ENCODE measurements at regions not wholly inside any gene's neighbourhood (a gene's known extent, or its start where the extent isn't known, plus 50 kb on each side); places are given as distances from the start of the nearest gene placed in this dataset.

DNA sequence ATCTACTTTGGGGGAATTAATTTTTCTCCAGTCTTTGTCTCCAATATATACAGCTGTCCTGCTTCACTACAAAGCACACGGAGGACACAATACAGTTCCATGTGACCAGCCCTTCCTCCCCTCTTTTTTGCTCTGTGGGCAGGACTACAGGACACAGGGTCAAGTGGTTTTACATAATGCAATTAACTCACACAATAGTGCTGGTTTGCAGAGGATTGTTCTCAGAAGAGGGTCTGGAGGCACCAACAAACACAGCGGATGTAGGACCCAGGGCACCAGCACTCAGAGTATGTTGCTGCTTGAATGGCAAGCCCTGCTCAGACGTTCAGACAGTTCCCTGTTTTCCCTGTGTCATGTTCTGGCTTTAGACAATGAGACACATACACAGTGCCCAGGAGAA, 52.0 kb upstream of the NPTX2 start:
- DNase-seq (ENCODE audit: low read depth in 2 of 2), result no peak

DNA sequence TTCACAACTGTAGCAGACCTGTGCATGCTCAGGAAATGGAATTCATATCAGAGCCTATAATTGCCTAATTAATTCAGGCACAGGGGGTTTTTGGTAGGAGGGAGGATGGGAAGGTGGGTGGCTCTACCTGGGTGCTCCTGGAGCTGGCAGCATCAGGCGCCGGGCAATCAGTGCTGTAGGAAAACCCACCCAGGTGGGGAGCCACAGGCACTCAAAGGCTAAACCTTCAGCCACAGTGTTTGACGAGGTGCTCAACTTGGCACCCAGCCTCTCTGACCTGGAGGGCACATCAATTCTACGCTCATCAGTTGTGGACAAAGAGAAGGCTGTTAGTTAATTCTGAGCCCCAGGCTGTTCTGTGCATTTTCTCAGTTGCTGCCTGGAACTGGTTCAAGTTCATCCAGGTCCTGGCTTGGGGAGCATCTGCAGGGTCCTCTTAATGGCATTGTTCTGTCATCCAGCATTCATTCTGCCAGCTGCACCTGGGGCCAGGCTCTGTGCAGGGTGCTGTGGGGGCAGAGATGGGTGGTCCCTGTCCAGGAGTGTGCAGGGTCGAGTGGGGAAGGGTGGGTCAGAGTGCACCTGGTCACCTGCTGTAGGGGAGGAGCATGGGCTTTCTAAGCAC, 54.1 kb upstream of the NPTX2 start:
- no peak for DNase-seq (ENCODE audit: low read depth in 2 of 2)

DNA sequence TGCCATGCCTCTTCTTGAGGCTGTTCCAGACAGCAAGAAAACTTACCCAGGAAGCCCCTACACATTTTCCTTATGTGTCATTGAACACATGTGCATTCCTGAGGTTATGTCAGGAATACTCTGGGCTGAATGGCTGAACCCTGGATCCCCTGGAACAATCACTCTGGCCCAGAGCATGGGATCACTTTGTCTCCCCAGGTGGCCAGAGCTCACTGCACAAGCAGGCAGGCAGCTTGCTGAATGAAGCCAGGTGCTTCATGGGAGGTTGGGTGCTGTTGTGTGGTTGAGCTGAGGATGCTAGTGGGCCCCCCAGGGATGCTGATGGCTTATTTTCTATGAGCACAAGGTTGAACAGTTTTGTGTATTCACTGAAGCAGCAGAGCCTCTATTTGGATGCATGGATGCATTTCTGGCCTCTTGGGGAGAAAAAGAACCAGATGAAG, 54.7 kb upstream of the NPTX2 start:
- no peak for DNase-seq (ENCODE audit: low read depth in 2 of 2)

DNA sequence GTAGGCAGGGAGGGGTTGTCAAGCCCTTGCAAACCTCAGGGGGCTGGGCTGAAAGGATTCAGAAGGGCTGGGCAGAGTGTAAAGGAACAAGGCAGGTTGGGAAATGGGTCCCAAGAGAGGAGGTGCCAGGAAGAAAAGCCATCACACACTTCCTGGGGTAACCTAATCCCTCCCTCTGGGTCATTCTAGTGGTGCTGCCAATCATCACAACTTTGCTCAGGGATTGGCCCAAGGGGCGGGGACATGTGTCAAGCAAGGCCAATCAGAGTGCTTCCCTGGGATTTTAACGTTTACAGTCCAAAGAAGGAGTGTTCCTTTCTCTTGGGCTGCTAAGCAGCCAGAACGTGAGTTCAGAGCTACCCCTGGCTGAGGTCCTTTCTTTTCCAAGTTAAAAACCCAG, 57.1 kb upstream of the NPTX2 start:
- DNase-seq (ENCODE audit: low read depth in 2 of 2), result no peak

GRCh38 chr7:98559219-98559618, 57.9 kb upstream of the NPTX2 start:
- no peak for DNase-seq (ENCODE audit: low read depth in 2 of 2)

GRCh38 chr7:98557538-98558031, 59.5 kb upstream of the NPTX2 start:
- no peak for DNase-seq (ENCODE audit: low read depth in 2 of 2)

GRCh38 chr7:98556288-98556687, 60.8 kb upstream of the NPTX2 start:
- DNase-seq (ENCODE audit: low read depth in 2 of 2), result no peak

DNA sequence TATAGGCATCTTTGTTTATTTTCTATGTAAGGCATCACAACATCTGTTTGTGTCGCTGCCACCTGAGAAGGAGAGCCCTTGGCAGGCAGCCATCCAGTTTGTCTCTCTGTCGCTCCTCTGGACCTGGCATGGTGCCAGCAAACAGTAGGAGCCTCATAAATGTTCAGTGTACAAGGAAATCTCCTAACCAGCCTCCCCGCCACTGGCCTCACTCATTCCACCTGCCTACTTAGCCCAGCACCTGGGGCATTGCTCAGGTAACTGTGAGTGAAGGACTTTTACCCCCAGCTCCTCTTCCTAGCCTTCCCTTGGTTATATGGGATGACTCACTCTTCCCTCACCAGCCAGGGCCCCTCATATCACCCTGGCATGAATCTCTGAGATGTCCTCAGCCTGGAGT, 61.7 kb upstream of the NPTX2 start:
- DNase-seq (ENCODE audit: low read depth in 2 of 2), result no peak

DNA sequence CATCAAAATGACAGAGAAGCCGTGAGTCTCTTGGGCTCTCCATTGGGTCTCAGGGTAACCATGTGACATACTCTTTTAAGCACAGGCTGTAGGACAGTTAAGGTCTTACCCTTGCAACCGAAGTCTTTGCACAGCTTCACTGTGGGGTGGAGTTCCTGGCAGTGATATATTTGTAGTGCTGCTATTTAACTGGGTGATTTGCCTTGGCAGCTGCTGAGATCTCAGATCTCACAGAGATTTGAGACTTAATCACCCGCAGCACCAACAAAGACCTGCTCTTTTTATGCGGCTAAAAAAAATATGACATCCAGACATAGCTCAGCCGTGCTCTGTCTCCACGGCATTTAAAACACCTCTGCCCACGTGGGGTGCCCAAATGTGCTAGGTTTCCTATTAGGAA, 63.4 kb upstream of the NPTX2 start:
- DNase-seq (ENCODE audit: low read depth in 2 of 2), result no peak

- DNase-seq (ENCODE audit: low read depth in 2 of 2), result no peak
Observed at GRCh38 chr7:98551611-98552273, 65.3 kb upstream of the NPTX2 start.

DNA sequence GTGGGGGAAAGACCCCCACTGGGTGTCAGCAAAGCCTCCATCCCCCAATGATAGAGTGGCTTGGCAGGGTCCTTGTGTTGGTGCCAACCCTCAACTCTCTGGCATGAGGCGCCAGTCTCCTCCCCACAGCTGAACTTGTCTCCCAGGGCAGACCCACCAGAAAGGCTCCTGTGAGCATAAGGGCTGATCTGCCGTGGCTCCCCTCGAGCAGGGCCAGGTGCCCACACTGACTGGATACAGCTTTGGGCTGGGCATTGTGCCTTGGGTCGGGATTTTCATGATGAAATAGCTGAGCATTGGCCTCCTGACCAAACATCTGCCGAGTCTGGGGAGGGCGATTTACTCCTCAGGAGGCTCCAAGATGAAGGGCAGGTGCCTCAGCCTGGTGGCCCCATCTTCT, 68.1 kb upstream of the NPTX2 start:
- DNase-seq (ENCODE audit: low read depth in 2 of 2), result no peak

- no peak for DNase-seq (ENCODE audit: low read depth in 2 of 2)
Observed at GRCh38 chr7:98548370-98548769, 68.7 kb upstream of the NPTX2 start.

- DNase-seq (ENCODE audit: low read depth in 2 of 2), result no peak
Observed at GRCh38 chr7:98541101-98541500, 76.0 kb upstream of the NPTX2 start.

DNA sequence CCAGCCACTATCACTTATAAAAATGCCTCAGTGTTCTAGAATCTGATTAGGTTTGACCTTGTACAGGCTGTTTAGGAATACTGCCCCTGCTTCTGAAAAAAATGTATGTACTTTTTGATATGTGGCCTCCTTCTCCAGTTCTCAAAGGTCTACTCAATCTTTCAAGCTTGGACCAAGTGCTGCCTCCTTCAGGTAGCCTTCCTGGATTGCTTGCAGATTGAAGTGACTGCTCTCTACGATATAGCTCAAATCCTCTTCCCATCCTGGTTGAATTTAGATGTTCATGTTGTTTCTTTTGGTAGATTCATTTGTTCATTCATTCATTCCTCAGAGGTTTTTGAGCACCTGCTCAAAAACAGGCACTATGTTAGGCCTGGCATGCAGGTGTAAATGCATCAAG, 77.2 kb upstream of the NPTX2 start:
- DNase-seq (ENCODE audit: low read depth in 2 of 2), result no peak

- no peak for DNase-seq (ENCODE audit: low read depth in 2 of 2)
Observed at GRCh38 chr7:98536803-98537202, 80.3 kb upstream of the NPTX2 start.

- DNase-seq (ENCODE audit: low read depth in 2 of 2), result no peak
Observed at GRCh38 chr7:98534493-98534892, 82.6 kb upstream of the NPTX2 start.

DNA sequence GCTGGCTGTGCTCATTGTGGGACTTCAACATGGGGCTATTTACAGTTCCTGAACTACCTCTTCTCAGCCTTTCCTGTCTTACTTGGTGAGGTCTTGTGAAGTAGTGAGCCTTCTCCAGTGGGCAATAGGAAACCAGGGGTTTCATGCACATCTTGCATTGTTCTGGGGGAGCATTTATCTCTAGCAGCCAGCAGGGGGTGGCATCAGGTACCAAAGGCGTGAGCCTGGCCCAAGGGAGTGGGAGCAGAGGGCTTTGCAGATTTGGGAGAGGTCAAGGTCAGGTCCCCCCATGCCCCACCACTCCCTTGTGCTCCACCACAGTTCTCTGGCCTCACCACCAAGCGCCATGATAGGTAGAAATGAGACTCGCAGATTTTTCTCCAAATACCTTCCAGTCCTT, 85.4 kb upstream of the NPTX2 start:
- no peak for DNase-seq (ENCODE audit: low read depth in 2 of 2)

GRCh38 chr7:98528079-98528478, 89.0 kb upstream of the NPTX2 start:
- no peak for DNase-seq (ENCODE audit: low read depth in 2 of 2)

DNA sequence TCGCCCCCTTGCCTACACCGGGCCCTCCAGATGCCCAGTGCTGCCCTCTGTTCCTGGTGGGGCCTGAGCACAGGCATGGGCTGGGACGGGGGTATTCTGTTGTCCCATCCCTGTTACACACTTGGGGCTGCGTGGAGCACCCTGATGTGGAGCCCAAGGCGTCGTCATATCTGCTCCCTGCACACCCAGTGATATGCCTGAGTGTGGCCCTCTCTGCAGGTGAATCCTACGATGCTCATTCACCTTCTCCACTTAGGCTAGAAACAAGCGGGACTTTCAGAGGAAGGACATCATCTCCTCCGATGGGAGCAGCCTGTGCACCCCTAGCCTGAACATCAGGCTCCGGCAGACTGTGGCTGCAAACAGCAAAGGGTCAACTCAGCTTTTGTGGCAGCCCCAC, 91.0 kb upstream of the NPTX2 start:
- DNase-seq (ENCODE audit: low read depth in 2 of 2), result no peak

DNA sequence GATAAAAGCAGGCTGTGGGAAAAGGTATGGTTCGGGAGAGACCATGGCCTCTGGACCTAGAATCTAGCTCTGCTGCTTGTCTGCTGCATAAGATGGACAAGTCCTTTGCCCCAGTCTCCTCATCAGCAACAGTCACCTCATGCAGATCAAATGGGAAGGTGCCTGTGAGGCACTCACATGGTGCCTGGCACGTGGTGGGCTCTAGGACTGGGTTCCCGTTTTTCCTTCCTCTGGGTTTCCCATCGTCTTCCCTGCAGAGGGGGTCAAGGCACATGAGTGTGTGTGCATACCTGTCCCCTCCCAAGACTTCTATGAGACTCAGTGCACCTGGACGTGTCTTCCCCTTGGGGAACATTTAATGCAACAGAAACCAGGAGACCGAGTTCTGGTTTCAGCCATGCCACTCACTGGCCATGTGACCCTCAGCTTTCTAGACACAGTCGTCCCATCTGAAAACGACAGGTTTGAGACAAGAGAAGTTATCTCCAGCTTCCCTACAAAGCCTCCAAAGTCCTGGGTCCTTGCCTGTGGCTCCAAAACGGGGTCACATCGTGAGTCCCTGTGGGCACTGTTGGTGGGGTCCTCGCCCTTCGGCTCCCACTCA, 95.9 kb upstream of the NPTX2 start:
- DNase-seq (ENCODE audit: low read depth in 2 of 2), result no peak

DNA sequence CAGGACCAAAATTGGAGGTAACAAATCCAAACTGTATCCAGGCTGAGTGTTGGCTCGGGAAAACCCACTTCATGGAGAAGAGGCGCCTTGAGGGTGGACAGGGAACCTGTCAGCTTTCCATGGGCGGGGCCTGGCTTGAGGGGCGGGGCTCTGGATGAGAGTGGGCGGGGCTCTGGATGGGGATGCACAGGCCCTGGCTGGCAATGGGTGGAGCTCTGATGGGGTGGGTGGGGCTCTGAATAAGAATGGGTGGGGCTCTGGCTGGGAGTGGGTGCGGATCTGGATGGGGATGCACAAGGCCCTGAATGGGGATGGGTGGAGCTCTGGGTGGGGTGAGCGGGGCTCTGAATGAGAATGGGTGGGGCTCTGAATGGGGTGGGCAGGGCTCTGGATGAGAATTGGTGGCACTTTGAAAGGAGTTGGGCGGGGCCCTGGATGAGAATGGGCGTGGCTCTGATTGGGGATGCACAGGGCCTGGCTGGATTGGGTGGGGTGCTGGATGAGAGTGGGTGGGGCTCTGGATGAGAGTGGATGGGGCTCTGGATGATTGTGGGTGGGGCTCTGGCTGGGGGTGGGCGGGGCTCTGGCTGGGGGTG, 96.6 kb upstream of the NPTX2 start:
- DNase-seq (ENCODE audit: low read depth in 2 of 2), result no peak

- no peak for DNase-seq (ENCODE audit: low read depth in 2 of 2)
Observed at GRCh38 chr7:98518159-98518947, 98.7 kb upstream of the NPTX2 start.

All from stimulated activated CD8-positive, alpha-beta memory T cell treated with anti-CD3 and anti-CD28 coated beads, Interleukin-2, amount 100 ng/mL, for 1 hour (primary cell).